ENCODE measurements at regions not wholly inside any gene's neighbourhood (a gene's known extent, or its start where the extent isn't known, plus 50 kb on each side); places are given as distances from the start of the nearest gene placed in this dataset.
"Not testable (repeated sequence)": the region's sequence is repeated elsewhere in the genome, so short reads cannot be mapped to it uniquely, and the experiment has no call there.

DNA sequence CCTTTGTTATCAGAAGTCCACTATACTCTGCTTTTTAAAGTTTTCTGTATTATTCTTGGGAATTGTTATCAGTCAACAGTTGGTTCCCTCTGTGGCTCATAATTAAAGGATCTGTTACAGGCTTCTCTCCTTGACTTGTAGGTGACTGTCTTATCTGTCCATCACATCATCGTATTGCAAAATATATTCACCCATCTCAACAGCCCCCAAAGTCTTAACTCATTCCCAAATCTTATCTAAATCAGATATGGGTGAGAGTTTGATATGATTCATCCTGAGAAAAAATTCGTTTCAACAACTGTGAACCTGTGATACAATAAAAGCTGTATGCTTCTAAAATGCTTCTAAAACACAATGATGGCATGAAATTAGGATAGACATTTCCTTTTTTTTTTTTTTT is 1245.6 kb upstream of the RAG2 start:
- H3K4me1 Mint-ChIP-seq (ENCODE audit: unreplicated experiment): peaks cover 6% of the 10 kb centered on the region
- H3K4me3 Mint-ChIP-seq (ENCODE audit: unreplicated experiment): no peak overlapping the region
- no peaks in the 10 kb centered on the region for H3K36me3 Mint-ChIP-seq (ENCODE audit: unreplicated experiment)
- no peak overlapping the region for H3K27ac Mint-ChIP-seq (ENCODE audit: unreplicated experiment)
- H3K9me3 Mint-ChIP-seq (ENCODE audit: unreplicated experiment): no peaks in the 10 kb centered on the region
- H3K27me3 Mint-ChIP-seq (ENCODE audit: unreplicated experiment): no peaks in the 10 kb centered on the region
- TF ChIP-seq, protein P1, sequence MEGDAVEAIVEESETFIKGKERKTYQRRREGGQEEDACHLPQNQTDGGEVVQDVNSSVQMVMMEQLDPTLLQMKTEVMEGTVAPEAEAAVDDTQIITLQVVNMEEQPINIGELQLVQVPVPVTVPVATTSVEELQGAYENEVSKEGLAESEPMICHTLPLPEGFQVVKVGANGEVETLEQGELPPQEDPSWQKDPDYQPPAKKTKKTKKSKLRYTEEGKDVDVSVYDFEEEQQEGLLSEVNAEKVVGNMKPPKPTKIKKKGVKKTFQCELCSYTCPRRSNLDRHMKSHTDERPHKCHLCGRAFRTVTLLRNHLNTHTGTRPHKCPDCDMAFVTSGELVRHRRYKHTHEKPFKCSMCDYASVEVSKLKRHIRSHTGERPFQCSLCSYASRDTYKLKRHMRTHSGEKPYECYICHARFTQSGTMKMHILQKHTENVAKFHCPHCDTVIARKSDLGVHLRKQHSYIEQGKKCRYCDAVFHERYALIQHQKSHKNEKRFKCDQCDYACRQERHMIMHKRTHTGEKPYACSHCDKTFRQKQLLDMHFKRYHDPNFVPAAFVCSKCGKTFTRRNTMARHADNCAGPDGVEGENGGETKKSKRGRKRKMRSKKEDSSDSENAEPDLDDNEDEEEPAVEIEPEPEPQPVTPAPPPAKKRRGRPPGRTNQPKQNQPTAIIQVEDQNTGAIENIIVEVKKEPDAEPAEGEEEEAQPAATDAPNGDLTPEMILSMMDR (IDR thresholded peaks at IDR 0.05): no peak
- DNase-seq (ENCODE audit: extremely low spot score, unreplicated experiment): no peak

DNA sequence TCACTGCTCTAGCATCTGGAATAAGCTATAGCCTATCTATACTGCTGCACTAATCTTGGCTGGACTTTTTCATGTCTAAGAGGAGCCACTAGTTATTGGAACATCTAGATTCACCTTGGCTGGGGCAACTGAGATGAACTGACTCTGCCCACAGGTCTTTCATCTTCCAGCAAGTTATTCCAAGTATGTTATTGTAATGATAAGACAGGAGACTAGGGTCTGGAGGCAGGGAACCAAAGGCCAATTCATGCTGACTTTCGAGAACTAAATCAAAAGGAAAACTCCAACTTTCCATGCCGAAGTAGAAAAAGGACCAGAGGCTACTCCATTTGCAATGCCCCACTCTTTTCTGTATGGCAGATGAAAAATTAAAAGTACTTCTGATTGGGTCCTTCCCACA is 1243.0 kb upstream of the RAG2 start:
- Mint-ChIP-seq H3K4me1 (ENCODE audit: unreplicated experiment) (peaks cover 6% of the 10 kb centered on the region), H3K4me3 (ENCODE audit: unreplicated experiment) (no peak overlapping the region), H3K9me3 (ENCODE audit: unreplicated experiment) (peaks cover 2% of the 10 kb centered on the region), H3K27me3 (ENCODE audit: unreplicated experiment) (no peaks in the 10 kb centered on the region), H3K36me3 (ENCODE audit: unreplicated experiment) (no peaks in the 10 kb centered on the region), H3K27ac (ENCODE audit: unreplicated experiment) (no peak overlapping the region)
- TF ChIP-seq, protein P1 (IDR thresholded peaks at IDR 0.05): no peak
- DNase-seq (ENCODE audit: extremely low spot score, unreplicated experiment): no peak

DNA sequence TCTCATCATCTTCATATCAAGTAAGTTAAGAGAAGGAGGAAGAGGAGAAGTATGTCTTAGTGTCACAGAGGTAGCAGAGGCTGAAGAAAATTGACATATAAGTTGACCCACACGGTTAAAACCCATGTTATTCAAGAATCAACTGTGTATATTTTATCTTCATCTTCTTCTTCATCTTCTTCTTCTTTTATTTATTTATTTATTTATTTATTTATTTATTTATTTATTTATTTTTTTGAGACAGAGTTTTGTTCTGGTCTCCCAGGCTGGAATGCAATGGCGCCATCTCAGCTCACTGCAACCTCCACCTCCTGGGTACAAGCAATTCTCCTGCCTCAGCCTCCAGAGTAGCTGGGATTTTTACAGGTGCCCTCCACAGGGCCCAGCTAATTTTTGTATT is 1242.3 kb upstream of the RAG2 start:
- not testable (repeated sequence) for H3K36me3 Mint-ChIP-seq (ENCODE audit: unreplicated experiment); H3K27ac Mint-ChIP-seq (ENCODE audit: unreplicated experiment); H3K27me3 Mint-ChIP-seq (ENCODE audit: unreplicated experiment); H3K4me3 Mint-ChIP-seq (ENCODE audit: unreplicated experiment); H3K9me3 Mint-ChIP-seq (ENCODE audit: unreplicated experiment); H3K4me1 Mint-ChIP-seq (ENCODE audit: unreplicated experiment); DNase-seq (ENCODE audit: extremely low spot score, unreplicated experiment)

DNA sequence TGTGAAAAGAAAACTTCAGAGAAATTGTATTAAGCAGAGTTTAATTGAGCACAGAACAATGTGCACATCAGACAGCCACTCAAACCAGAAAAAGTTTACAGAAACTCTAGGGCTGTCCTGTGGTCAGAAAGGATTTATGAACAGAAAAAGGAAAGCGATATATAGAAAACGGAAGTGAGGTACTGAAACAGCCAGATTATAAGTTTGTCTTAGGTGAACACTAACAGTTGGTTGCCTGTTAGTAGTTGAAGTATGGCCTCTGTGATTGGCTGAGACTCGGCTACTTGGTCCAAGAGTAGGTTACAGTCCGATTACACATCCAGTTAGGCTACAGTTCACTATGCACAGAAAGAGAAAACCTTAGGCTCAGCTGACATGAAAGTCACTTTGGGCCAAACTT is 1232.5 kb upstream of the RAG2 start:
- DNase-seq (ENCODE audit: extremely low spot score, unreplicated experiment): no peak
- Mint-ChIP-seq H3K4me1 (ENCODE audit: unreplicated experiment) (no peaks in the 10 kb centered on the region), H3K27me3 (ENCODE audit: unreplicated experiment) (no peaks in the 10 kb centered on the region), H3K4me3 (ENCODE audit: unreplicated experiment) (no peak overlapping the region), H3K36me3 (ENCODE audit: unreplicated experiment) (peaks cover 2% of the 10 kb centered on the region), H3K9me3 (ENCODE audit: unreplicated experiment) (no peaks in the 10 kb centered on the region), H3K27ac (ENCODE audit: unreplicated experiment) (no peak overlapping the region)
- TF ChIP-seq, protein P1 (IDR thresholded peaks at IDR 0.05): no peak

DNA sequence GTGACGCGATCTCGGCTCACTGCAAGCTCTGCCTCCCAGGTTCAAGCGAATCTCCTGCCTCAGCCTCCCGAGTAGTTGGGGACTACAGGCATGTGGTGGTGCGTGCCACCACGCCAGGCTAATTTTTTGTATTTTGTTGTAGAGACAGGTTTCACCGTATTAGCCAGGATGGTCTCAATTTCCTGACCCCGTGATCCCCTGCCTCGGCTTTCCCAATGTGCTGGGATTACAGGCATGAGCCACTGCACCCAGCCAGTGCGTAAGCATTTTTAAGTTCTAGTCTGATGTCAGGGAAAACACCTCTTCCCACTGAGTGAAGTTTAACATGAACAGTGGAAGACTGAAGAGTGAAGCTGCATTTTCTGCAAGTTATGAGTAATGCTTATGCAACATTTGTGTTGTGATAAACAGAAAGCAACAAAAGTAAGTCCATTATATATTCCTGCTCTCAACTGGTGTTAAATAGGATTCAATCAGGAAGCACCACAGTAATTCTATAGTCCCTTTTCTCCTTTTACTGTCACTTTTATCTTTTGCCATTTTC is 1219.8 kb upstream of the RAG2 start:
- H3K27ac Mint-ChIP-seq (ENCODE audit: unreplicated experiment): no peak overlapping the region
- DNase-seq (ENCODE audit: extremely low spot score, unreplicated experiment): no peak
- no peaks in the 10 kb centered on the region for H3K36me3 Mint-ChIP-seq (ENCODE audit: unreplicated experiment)
- no peaks in the 10 kb centered on the region for H3K27me3 Mint-ChIP-seq (ENCODE audit: unreplicated experiment)
- no peaks in the 10 kb centered on the region for H3K4me1 Mint-ChIP-seq (ENCODE audit: unreplicated experiment)
- H3K4me3 Mint-ChIP-seq (ENCODE audit: unreplicated experiment): no peak overlapping the region
- TF ChIP-seq, protein P1 (IDR thresholded peaks at IDR 0.05): no peak
- H3K9me3 Mint-ChIP-seq (ENCODE audit: unreplicated experiment): peaks cover 7% of the 10 kb centered on the region

All from osteocyte (in vitro differentiated cells).